Thoracic aorta (tissue), 2 donors: ENCODE measurements at regions not wholly inside any gene's neighbourhood (a gene's known extent, or its start where the extent isn't known, plus 50 kb on each side); places are given as distances from the start of the nearest gene placed in this dataset.
A peak's percentile ranks its signal among the peaks of the same experiment; 100 is the strongest.

Experiments used
- ATAC-seq: fragments of 150-250 bp; one replicate; pipeline ENCODE4 v1.8.0; 2017; ENCODE audit warnings: low read depth; ENCODE audit not compliant: insufficient number of reproducible peaks, low FRiP score
- DNase-seq: peaks from one replicate; pipeline ENCODE4 v3.0.0-alpha.2; 2020; ENCODE audit warnings: low spot score
- H3K27ac ChIP-seq, 2 donors: fragments of 200-600 bp; sonication (generic); 1 replicate in 1 of 2; 2 replicates in 1 of 2; pipeline ENCODE4 v1.5.1; 2016; ENCODE audit warnings: mild to moderate bottlenecking in 2 of 2, moderate library complexity in 2 of 2
- H3K27me3 ChIP-seq: fragments of 200-600 bp; sonication (generic); replicated peaks from 2 replicates; pipeline ENCODE4 v1.6.0; 2016; ENCODE audit warnings: mild to moderate bottlenecking; ENCODE audit not compliant: insufficient read depth
- H3K36me3 ChIP-seq: fragments of 200-600 bp; sonication (generic); one replicate; pipeline ENCODE4 v1.5.1; 2016
- H3K4me1 ChIP-seq, 2 donors: fragments of 200-600 bp; sonication (generic); 1 replicate in 1 of 2; 2 replicates in 1 of 2; pipeline versions ENCODE4 v1.5.1 to v1.6.0; 2016; ENCODE audit warnings: low read depth in 2 of 2, mild to moderate bottlenecking in 1 of 2; ENCODE audit not compliant: control insufficient read depth in 1 of 2
- H3K4me3 ChIP-seq: fragments of 200-600 bp; sonication (generic); 2 replicates; pipeline ENCODE4 v1.5.1; 2016; ENCODE audit warnings: mild to moderate bottlenecking
- H3K9me3 ChIP-seq: fragments of 200-600 bp; sonication (generic); 2 replicates; pipeline ENCODE4 v1.5.1; 2016
- CTCF ChIP-seq: fragments of 200-600 bp; sonication (generic); IDR thresholded peaks from one replicate; pipeline ENCODE4 v1.5.1; 2019; ENCODE audit warnings: antibody characterized with exemption

GRCh38 chr12:15272376-15272775 lies 49.9 kb upstream of the PTPRO start:
- no peak for DNase-seq
- no peaks in the 10 kb centered on the region for H3K9me3 ChIP-seq
- ATAC-seq = no peak
- H3K4me3 ChIP-seq = no peak overlapping the region
- peaks cover 17 to 30% of the 10 kb centered on the region in 2 donors for H3K4me1 ChIP-seq
- TF ChIP-seq CTCF = no peak
- H3K27ac ChIP-seq = peak overlapping the region in 1 of 2 donors; percentile 25
- H3K27me3 ChIP-seq = no peaks in the 10 kb centered on the region
- H3K36me3 ChIP-seq = no peaks in the 10 kb centered on the region
